ENCODE measurements at regions not wholly inside any gene's neighbourhood (a gene's known extent, or its start where the extent isn't known, plus 50 kb on each side); places are given as distances from the start of the nearest gene placed in this dataset.

GRCh38 chr12:22935090-22935489, 310.1 kb downstream of the ETNK1 start:
- H3K4me3 ChIP-seq (ENCODE audit: low read depth, poor library complexity, severe bottlenecking) = no peak overlapping the region
- intact Hi-C loops (cut with DNase I; ENCODE audit: low total_unique reads) = no loop called here
- TF ChIP-seq POLR2A (IDR thresholded peaks at IDR 0.05) (no peak), CTCF (IDR thresholded peaks at IDR 0.05) (no peak)
- no peak for DNase-seq (ENCODE audit: low spot score in 2 of 2)
- 63 to 69% methylated on average over 12 of the region's 12 CpGs for WGBS, 2 donors

- 79 to 81% methylated on average over 7 of the region's 7 CpGs for WGBS, 2 donors
- TF ChIP-seq POLR2A (IDR thresholded peaks at IDR 0.05) (no peak), CTCF (IDR thresholded peaks at IDR 0.05) (no peak)
- DNase-seq (ENCODE audit: low spot score in 2 of 2) = no peak
- intact Hi-C loops (cut with DNase I; ENCODE audit: low total_unique reads) = no loop called here
- no peak overlapping the region for H3K4me3 ChIP-seq (ENCODE audit: low read depth, poor library complexity, severe bottlenecking)
These were observed 310.5 kb downstream of the ETNK1 start for GRCh38 chr12:22935501-22935900.

- intact Hi-C loops (cut with DNase I; ENCODE audit: low total_unique reads) = no loop called here
- no peak for DNase-seq (ENCODE audit: low spot score in 2 of 2)
- no peak for TF ChIP-seq POLR2A (IDR thresholded peaks at IDR 0.05)
- no peak for TF ChIP-seq CTCF (IDR thresholded peaks at IDR 0.05)
- WGBS, 2 donors = 92 to 93% methylated on average over 2 of the region's 2 CpGs
- H3K4me3 ChIP-seq (ENCODE audit: low read depth, poor library complexity, severe bottlenecking) = no peak overlapping the region
These were observed 313.4 kb downstream of the ETNK1 start for GRCh38 chr12:22938323-22938722.

GRCh38 chr12:22951206-22951605, 326.2 kb downstream of the ETNK1 start:
- no peak for DNase-seq (ENCODE audit: low spot score in 2 of 2)
- intact Hi-C loops (cut with DNase I; ENCODE audit: low total_unique reads) = no loop called here
- TF ChIP-seq CTCF (IDR thresholded peaks at IDR 0.05) = no peak
- no peak overlapping the region for H3K4me3 ChIP-seq (ENCODE audit: low read depth, poor library complexity, severe bottlenecking)
- WGBS, 2 donors = 80 to 88% methylated on average over 5 of the region's 5 CpGs

- H3K4me3 ChIP-seq (ENCODE audit: low read depth, poor library complexity, severe bottlenecking) = no peak overlapping the region
- intact Hi-C loops (cut with DNase I; ENCODE audit: low total_unique reads) = no loop called here
- DNase-seq (ENCODE audit: low spot score in 2 of 2) = no peak
- TF ChIP-seq POLR2A (IDR thresholded peaks at IDR 0.05) = no peak
- TF ChIP-seq CTCF (IDR thresholded peaks at IDR 0.05) = no peak
- 42 to 50% methylated on average over 2 of the region's 2 CpGs for WGBS, 2 donors
These were observed 331.7 kb downstream of the ETNK1 start for GRCh38 chr12:22956690-22957089.

- intact Hi-C loops (cut with DNase I; ENCODE audit: low total_unique reads) = no loop called here
These were observed 342.2 kb downstream of the ETNK1 start for GRCh38 chr12:22967171-22967570.

More at GRCh38 chr12:22967171-22967570, 342.2 kb downstream of the ETNK1 start:
- TF ChIP-seq POLR2A (IDR thresholded peaks at IDR 0.05) = no peak
- no peak for TF ChIP-seq CTCF (IDR thresholded peaks at IDR 0.05)
- no peak for DNase-seq (ENCODE audit: low spot score in 2 of 2)
- no peak overlapping the region for H3K4me3 ChIP-seq (ENCODE audit: low read depth, poor library complexity, severe bottlenecking)

Measured in lower leg skin (tissue), 4 donors.